ENCODE measurements at regions not wholly inside any gene's neighbourhood (a gene's known extent, or its start where the extent isn't known, plus 50 kb on each side); places are given as distances from the start of the nearest gene placed in this dataset.

GRCh38 chr1:29650476-29650875 is 414.2 kb downstream of the PTPRU start:
- TF ChIP-seq FOXP2 (optimal IDR thresholded peaks at IDR 0.05; ENCODE audit: borderline replicate concordance, extremely low read depth, extremely low read length, insufficient read depth) (no peak), POLR2AphosphoS5 (IDR thresholded peaks at IDR 0.05; ENCODE audit: low read depth, low read length) (no peak)

- no peak for TF ChIP-seq REST (IDR thresholded peaks at IDR 0.05; ENCODE audit: insufficient read depth in 1 of 2, low read depth in 2 of 2, low read length in 2 of 2)
- TF ChIP-seq FOXP2 (optimal IDR thresholded peaks at IDR 0.05; ENCODE audit: borderline replicate concordance, extremely low read depth, extremely low read length, insufficient read depth), result no peak
- no peak for TF ChIP-seq SIN3A (IDR thresholded peaks at IDR 0.05; ENCODE audit: borderline replicate concordance, insufficient read depth, low read length)
- TF ChIP-seq TAF1 (IDR thresholded peaks at IDR 0.05; ENCODE audit: borderline replicate concordance, insufficient read depth, low read length), result no peak
- no peak for TF ChIP-seq POLR2AphosphoS5 (IDR thresholded peaks at IDR 0.05; ENCODE audit: low read depth, low read length)
Observed at GRCh38 chr1:29650041-29650400, 413.7 kb downstream of the PTPRU start.

- no peak for TF ChIP-seq POLR2AphosphoS5 (IDR thresholded peaks at IDR 0.05; ENCODE audit: low read depth, low read length)
- TF ChIP-seq TAF1 (IDR thresholded peaks at IDR 0.05; ENCODE audit: borderline replicate concordance, insufficient read depth, low read length), result no peak
- TF ChIP-seq FOXP2 (optimal IDR thresholded peaks at IDR 0.05; ENCODE audit: borderline replicate concordance, extremely low read depth, extremely low read length, insufficient read depth), result no peak
- TF ChIP-seq SIN3A (IDR thresholded peaks at IDR 0.05; ENCODE audit: borderline replicate concordance, insufficient read depth, low read length), result no peak
- TF ChIP-seq REST (IDR thresholded peaks at IDR 0.05; ENCODE audit: insufficient read depth in 1 of 2, low read depth in 2 of 2, low read length in 2 of 2), result no peak
Observed at GRCh38 chr1:29649189-29650040, 413.1 kb downstream of the PTPRU start.

DNA sequence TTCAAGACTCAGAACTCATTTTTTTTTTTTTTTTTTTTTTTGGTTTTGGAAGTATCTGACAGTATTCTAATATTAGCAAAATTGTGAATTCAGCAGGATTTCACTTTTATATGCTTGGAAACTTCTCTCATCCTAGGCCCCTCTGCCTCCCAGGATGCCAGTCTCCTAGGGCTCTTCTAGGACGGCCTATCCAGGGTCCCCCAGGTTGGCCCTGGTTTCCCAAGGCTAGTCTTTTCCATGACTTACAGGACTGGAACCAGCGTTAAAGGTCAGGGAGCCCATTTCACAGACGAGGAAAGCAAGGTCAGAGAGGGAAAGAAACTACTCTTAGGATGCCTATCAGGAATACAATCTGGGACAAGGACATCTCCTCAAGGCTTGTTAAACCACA is 412.5 kb downstream of the PTPRU start:
- TF ChIP-seq SIN3A (IDR thresholded peaks at IDR 0.05; ENCODE audit: borderline replicate concordance, insufficient read depth, low read length), result no peak
- TF ChIP-seq TAF1 (IDR thresholded peaks at IDR 0.05; ENCODE audit: borderline replicate concordance, insufficient read depth, low read length), result no peak
- TF ChIP-seq REST (IDR thresholded peaks at IDR 0.05; ENCODE audit: insufficient read depth in 1 of 2, low read depth in 2 of 2, low read length in 2 of 2), result no peak
- no peak for TF ChIP-seq POLR2AphosphoS5 (IDR thresholded peaks at IDR 0.05; ENCODE audit: low read depth, low read length)
- TF ChIP-seq FOXP2 (optimal IDR thresholded peaks at IDR 0.05; ENCODE audit: borderline replicate concordance, extremely low read depth, extremely low read length, insufficient read depth), result no peak

- no peak for TF ChIP-seq TAF1 (IDR thresholded peaks at IDR 0.05; ENCODE audit: borderline replicate concordance, insufficient read depth, low read length)
- TF ChIP-seq REST (IDR thresholded peaks at IDR 0.05; ENCODE audit: insufficient read depth in 1 of 2, low read depth in 2 of 2, low read length in 2 of 2), result no peak
- TF ChIP-seq POLR2AphosphoS5 (IDR thresholded peaks at IDR 0.05; ENCODE audit: low read depth, low read length), result no peak
- no peak for TF ChIP-seq SIN3A (IDR thresholded peaks at IDR 0.05; ENCODE audit: borderline replicate concordance, insufficient read depth, low read length)
- TF ChIP-seq FOXP2 (optimal IDR thresholded peaks at IDR 0.05; ENCODE audit: borderline replicate concordance, extremely low read depth, extremely low read length, insufficient read depth), result no peak
Observed at GRCh38 chr1:29648026-29648425, 411.7 kb downstream of the PTPRU start.

Data from PFSK-1 (cell line).